Erythroblast (primary cell): ENCODE measurements at regions not wholly inside any gene's neighbourhood (a gene's known extent, or its start where the extent isn't known, plus 50 kb on each side); places are given as distances from the start of the nearest gene placed in this dataset.

Experiments used
- GATA1 ChIP-seq: IDR thresholded peaks from 2 replicates; pipeline ENCODE4 v1.6.1; 2011; ENCODE audit warnings: low read depth, mild to moderate bottlenecking, control low read depth, low read length, moderate library complexity
- POLR2A ChIP-seq: IDR thresholded peaks from 2 replicates; pipeline ENCODE4 v1.6.1; 2011; ENCODE audit warnings: mild to moderate bottlenecking, low read length

DNA sequence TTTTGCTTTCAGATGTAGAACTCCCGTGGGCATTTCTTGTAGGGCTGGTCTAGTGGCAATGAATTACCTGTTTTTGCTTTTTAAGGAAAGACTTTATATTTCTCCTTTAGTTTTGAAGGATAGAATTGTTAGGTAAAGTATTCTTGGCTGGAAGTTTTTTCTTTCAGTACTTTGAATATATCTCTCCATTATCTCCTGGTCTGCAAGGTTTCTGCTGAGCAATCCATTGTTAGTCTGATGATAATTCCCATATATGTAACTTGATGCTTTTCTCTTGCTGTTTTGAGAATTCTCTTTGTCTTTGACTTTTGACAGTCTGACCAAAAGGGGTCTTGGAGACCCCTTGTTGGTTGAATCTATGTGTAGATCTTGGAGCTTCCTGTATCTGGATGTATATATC is 198.1 kb downstream of the TMEM167A start:
- TF ChIP-seq POLR2A, result no peak
- no peak for TF ChIP-seq GATA1
